Liver (tissue), 8 donors: ENCODE measurements at regions not wholly inside any gene's neighbourhood (a gene's known extent, or its start where the extent isn't known, plus 50 kb on each side); places are given as distances from the start of the nearest gene placed in this dataset.

Source experiments
- DNase-seq: peaks from one replicate; pipeline ENCODE4 v3.0.0-alpha.2; 2017; ENCODE audit warnings: low spot score
- H3K27ac ChIP-seq, 2 donors: one replicate each; pipeline ENCODE4 v1.7.0; 2013; ENCODE audit warnings: inconsistent platforms in 2 of 2, low read length in 2 of 2, control low read depth in 1 of 2, low read depth in 1 of 2, mild to moderate bottlenecking in 1 of 2
- H3K27me3 ChIP-seq, 4 donors: one replicate each; pipeline versions ENCODE4 v1.6.1 to v1.7.0; 2013; ENCODE audit warnings: low read length in 3 of 4, inconsistent platforms in 1 of 4, mild to moderate bottlenecking in 1 of 4, moderate library complexity in 1 of 4; ENCODE audit not compliant: control insufficient read depth in 4 of 4, insufficient read depth in 4 of 4
- H3K36me3 ChIP-seq, 4 donors: one replicate each; pipeline versions ENCODE4 v1.6.1 to v1.7.0; 2013; ENCODE audit warnings: low read length in 3 of 4, mild to moderate bottlenecking in 3 of 4, low read depth in 1 of 4, moderate library complexity in 1 of 4; ENCODE audit not compliant: control insufficient read depth in 4 of 4, insufficient read depth in 3 of 4
- H3K4me1 ChIP-seq, 4 donors: one replicate each; pipeline versions ENCODE4 v1.6.1 to v1.7.0; 2013; ENCODE audit warnings: low read length in 3 of 4, mild to moderate bottlenecking in 3 of 4, moderate library complexity in 1 of 4; ENCODE audit not compliant: control insufficient read depth in 4 of 4, insufficient read depth in 4 of 4
- H3K4me3 ChIP-seq, 3 donors: one replicate each; pipeline versions ENCODE4 v1.6.1 to v1.7.0; 2013; ENCODE audit warnings: low read length in 3 of 3, control low read depth in 1 of 3, low read depth in 1 of 3, mild to moderate bottlenecking in 1 of 3
- H3K9ac ChIP-seq, 2 donors: one replicate each; pipeline ENCODE4 v1.7.0; 2013; ENCODE audit warnings: low read length in 2 of 2, mild to moderate bottlenecking in 2 of 2, moderate library complexity in 2 of 2, control low read depth in 1 of 2, low read depth in 1 of 2
- H3K9me3 ChIP-seq, 4 donors: one replicate each; pipeline versions ENCODE4 v1.6.1 to v1.7.0; 2013; ENCODE audit warnings: low read length in 3 of 4; ENCODE audit not compliant: control insufficient read depth in 4 of 4
- EGR1 ChIP-seq, 2 donors: IDR thresholded peaks; 2 replicates each; pipeline ENCODE4 v1.6.1; 2016 to 2018; ENCODE audit warnings: antibody characterized with exemption in 2 of 2, low read depth in 2 of 2
- FOXA1 ChIP-seq: IDR thresholded peaks from 2 replicates; pipeline ENCODE4 v1.6.1; 2016; ENCODE audit warnings: antibody characterized with exemption
- GABPA ChIP-seq, 2 donors: IDR thresholded peaks in 1 of 2; conservative IDR thresholded peaks in 1 of 2; 2 replicates each; pipeline ENCODE4 v1.6.1; 2016; ENCODE audit warnings: antibody characterized with exemption in 2 of 2, mild to moderate bottlenecking in 1 of 2, moderate library complexity in 1 of 2
- HNF4A ChIP-seq, 2 donors: conservative IDR thresholded peaks; 2 replicates each; pipeline ENCODE4 v1.6.1; 2016; ENCODE audit warnings: antibody characterized with exemption in 2 of 2, mild to moderate bottlenecking in 2 of 2
- JUND ChIP-seq, 2 donors: IDR thresholded peaks; 2 replicates each; pipeline ENCODE4 v1.6.1; 2016; ENCODE audit warnings: antibody characterized with exemption in 2 of 2
- NR2F2 ChIP-seq: IDR thresholded peaks from 2 replicates; pipeline ENCODE4 v1.6.1; 2016; ENCODE audit warnings: antibody characterized with exemption
- RAD21 ChIP-seq, 2 donors: IDR thresholded peaks; 2 replicates each; pipeline ENCODE4 v1.6.1; 2016; ENCODE audit warnings: antibody characterized with exemption in 2 of 2, mild to moderate bottlenecking in 2 of 2
- RXRA ChIP-seq, 2 donors: IDR thresholded peaks; 2 replicates each; pipeline ENCODE4 v1.6.1; 2017 to 2018; ENCODE audit warnings: antibody characterized with exemption in 2 of 2, mild to moderate bottlenecking in 1 of 2
- SP1 ChIP-seq: IDR thresholded peaks from 2 replicates; pipeline ENCODE4 v1.6.1; 2018; ENCODE audit warnings: antibody characterized with exemption, mild to moderate bottlenecking
- TAF1 ChIP-seq: conservative IDR thresholded peaks from 2 replicates; pipeline ENCODE4 v1.6.1; 2016; ENCODE audit warnings: antibody characterized with exemption, mild to moderate bottlenecking
- YY1 ChIP-seq: IDR thresholded peaks from 2 replicates; pipeline ENCODE4 v1.6.1; 2016; ENCODE audit warnings: antibody characterized with exemption, mild to moderate bottlenecking
- WGBS: extraction: QIAGEN DNeasy Blood & Tissue Kit; methylation state at CpG from one replicate; pipeline ENCODE4 v1.1.7; 2013; 5-methylcytosine and 5-hydroxymethylcytosine counted together
- TF ChIP-seq, protein P1 (sequence below): IDR thresholded peaks from 2 replicates; pipeline ENCODE4 v1.6.1; 2016; ENCODE audit warnings: antibody characterized with exemption
- TF ChIP-seq, protein P2 (sequence below): IDR thresholded peaks from 2 replicates; pipeline ENCODE4 v1.6.1; 2016; ENCODE audit warnings: antibody characterized with exemption
- TF ChIP-seq, protein P3 (sequence below): IDR thresholded peaks from 2 replicates; pipeline ENCODE4 v1.6.1; 2016; ENCODE audit warnings: antibody characterized with exemption
- TF ChIP-seq, protein P4 (sequence below): IDR thresholded peaks from 2 replicates; pipeline ENCODE4 v1.6.1; 2016; ENCODE audit warnings: antibody characterized with exemption, mild to moderate bottlenecking
- TF ChIP-seq, protein P5 (sequence below): fragments of 150-350 bp; IDR thresholded peaks from 2 replicates; pipeline ENCODE4 v1.5.1; 2017; ENCODE audit warnings: improper control_type of control experiment, low read depth, low read length; ENCODE audit not compliant: missing input control
- donor health status: healthy.
- donor health status: healthy.
- donor health status: healthy.
- donor health status: healthy.
- donor health status: healthy.

DNA sequence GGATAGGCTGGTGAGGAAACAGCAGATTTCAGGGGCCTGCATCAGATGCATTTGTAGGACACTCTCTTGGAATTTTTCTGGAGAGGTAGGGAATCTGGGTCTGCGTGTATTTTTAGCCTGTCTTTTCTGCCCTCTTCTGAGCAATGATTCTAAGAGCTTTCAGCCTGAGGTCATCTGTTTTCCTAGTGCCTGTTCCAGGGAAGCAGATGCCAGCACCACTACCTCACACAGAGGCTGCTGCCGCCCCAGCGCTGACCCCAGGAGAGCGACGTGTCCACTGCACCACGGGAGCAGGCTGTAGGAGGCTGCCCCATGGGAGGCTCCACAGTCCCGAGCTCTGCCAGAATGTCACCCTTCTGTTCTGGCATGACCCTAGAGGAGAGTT lies 316.5 kb downstream of the CYP26B1 start (continued):
- TF ChIP-seq GABPA (IDR thresholded peaks at IDR 0.05 in 1 of 2, conservative IDR thresholded peaks at IDR 0.05 in 1 of 2) (no peak), YY1 (no peak), TAF1 (no peak)
- TF ChIP-seq, protein P1, sequence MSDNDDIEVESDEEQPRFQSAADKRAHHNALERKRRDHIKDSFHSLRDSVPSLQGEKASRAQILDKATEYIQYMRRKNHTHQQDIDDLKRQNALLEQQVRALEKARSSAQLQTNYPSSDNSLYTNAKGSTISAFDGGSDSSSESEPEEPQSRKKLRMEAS, result no peak

DNA sequence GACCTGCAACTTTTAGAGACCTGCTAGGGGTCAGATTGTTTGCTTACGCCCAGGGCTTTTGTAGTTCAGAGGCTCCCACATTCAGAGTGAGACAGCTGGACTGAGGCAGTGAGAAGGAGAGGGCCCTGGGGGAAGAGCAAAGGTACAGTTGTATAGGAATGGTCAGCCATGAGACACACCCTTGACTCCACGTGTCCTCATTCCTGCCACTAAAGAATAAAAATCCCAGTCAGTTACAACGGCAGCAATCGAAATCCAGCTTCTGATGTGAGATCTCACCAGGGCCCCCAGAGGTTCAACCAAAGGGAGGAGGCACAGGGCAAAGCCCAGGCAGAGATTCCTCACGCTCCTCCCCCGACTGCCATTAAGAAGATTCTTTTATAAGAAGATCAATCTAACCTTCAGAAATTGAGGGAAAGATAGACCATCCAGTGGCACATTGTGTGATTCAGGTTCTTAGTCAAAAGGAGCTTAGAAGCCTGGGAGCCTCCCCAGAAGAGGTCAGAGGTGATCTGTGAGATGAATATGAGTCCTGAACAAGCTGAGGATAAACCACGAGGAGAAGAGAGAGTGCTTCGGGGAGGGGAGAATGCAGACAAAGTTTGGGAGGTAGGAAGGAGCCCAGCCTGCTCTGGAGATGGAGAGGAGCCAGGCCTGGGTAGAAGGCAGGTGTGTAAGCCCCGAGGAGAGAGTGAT lies 317.0 kb downstream of the CYP26B1 start:
- 85% methylated on average over 9 of the region's 9 CpGs for WGBS
- peaks cover 0 to 11% (median 4%) of the 10 kb centered on the region in 4 donors for H3K4me1 ChIP-seq
- no peak for DNase-seq
- no peaks in the 10 kb centered on the region for H3K9me3 ChIP-seq
- no peaks in the 10 kb centered on the region for H3K36me3 ChIP-seq
- H3K4me3 ChIP-seq, result no peak overlapping the region
- no peak overlapping the region for H3K9ac ChIP-seq
- TF ChIP-seq SP1 (no peak), YY1 (no peak), FOXA1 (no peak), NR2F2 (no peak), EGR1 (IDR thresholded peaks at IDR 0.05; ENCODE audit: low read depth in 2 of 2) (no peak), HNF4A (conservative IDR thresholded peaks at IDR 0.05) (no peak), GABPA (IDR thresholded peaks at IDR 0.05 in 1 of 2, conservative IDR thresholded peaks at IDR 0.05 in 1 of 2) (no peak), TAF1 (no peak), RAD21 (IDR thresholded peaks at IDR 0.05) (no peak), JUND (IDR thresholded peaks at IDR 0.05) (no peak), RXRA (IDR thresholded peaks at IDR 0.05) (no peak)
- TF ChIP-seq, protein P2, sequence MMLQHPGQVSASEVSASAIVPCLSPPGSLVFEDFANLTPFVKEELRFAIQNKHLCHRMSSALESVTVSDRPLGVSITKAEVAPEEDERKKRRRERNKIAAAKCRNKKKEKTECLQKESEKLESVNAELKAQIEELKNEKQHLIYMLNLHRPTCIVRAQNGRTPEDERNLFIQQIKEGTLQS, result no peak
- TF ChIP-seq, protein P1, result no peak
- TF ChIP-seq, protein P3, sequence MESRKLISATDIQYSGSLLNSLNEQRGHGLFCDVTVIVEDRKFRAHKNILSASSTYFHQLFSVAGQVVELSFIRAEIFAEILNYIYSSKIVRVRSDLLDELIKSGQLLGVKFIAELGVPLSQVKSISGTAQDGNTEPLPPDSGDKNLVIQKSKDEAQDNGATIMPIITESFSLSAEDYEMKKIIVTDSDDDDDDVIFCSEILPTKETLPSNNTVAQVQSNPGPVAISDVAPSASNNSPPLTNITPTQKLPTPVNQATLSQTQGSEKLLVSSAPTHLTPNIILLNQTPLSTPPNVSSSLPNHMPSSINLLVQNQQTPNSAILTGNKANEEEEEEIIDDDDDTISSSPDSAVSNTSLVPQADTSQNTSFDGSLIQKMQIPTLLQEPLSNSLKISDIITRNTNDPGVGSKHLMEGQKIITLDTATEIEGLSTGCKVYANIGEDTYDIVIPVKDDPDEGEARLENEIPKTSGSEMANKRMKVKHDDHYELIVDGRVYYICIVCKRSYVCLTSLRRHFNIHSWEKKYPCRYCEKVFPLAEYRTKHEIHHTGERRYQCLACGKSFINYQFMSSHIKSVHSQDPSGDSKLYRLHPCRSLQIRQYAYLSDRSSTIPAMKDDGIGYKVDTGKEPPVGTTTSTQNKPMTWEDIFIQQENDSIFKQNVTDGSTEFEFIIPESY, result no peak
- TF ChIP-seq, protein P4, sequence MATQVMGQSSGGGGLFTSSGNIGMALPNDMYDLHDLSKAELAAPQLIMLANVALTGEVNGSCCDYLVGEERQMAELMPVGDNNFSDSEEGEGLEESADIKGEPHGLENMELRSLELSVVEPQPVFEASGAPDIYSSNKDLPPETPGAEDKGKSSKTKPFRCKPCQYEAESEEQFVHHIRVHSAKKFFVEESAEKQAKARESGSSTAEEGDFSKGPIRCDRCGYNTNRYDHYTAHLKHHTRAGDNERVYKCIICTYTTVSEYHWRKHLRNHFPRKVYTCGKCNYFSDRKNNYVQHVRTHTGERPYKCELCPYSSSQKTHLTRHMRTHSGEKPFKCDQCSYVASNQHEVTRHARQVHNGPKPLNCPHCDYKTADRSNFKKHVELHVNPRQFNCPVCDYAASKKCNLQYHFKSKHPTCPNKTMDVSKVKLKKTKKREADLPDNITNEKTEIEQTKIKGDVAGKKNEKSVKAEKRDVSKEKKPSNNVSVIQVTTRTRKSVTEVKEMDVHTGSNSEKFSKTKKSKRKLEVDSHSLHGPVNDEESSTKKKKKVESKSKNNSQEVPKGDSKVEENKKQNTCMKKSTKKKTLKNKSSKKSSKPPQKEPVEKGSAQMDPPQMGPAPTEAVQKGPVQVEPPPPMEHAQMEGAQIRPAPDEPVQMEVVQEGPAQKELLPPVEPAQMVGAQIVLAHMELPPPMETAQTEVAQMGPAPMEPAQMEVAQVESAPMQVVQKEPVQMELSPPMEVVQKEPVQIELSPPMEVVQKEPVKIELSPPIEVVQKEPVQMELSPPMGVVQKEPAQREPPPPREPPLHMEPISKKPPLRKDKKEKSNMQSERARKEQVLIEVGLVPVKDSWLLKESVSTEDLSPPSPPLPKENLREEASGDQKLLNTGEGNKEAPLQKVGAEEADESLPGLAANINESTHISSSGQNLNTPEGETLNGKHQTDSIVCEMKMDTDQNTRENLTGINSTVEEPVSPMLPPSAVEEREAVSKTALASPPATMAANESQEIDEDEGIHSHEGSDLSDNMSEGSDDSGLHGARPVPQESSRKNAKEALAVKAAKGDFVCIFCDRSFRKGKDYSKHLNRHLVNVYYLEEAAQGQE, result no peak
- TF ChIP-seq, protein P5, sequence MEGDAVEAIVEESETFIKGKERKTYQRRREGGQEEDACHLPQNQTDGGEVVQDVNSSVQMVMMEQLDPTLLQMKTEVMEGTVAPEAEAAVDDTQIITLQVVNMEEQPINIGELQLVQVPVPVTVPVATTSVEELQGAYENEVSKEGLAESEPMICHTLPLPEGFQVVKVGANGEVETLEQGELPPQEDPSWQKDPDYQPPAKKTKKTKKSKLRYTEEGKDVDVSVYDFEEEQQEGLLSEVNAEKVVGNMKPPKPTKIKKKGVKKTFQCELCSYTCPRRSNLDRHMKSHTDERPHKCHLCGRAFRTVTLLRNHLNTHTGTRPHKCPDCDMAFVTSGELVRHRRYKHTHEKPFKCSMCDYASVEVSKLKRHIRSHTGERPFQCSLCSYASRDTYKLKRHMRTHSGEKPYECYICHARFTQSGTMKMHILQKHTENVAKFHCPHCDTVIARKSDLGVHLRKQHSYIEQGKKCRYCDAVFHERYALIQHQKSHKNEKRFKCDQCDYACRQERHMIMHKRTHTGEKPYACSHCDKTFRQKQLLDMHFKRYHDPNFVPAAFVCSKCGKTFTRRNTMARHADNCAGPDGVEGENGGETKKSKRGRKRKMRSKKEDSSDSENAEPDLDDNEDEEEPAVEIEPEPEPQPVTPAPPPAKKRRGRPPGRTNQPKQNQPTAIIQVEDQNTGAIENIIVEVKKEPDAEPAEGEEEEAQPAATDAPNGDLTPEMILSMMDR, result no peak
- H3K27ac ChIP-seq, result no peak overlapping the region
- no peaks in the 10 kb centered on the region for H3K27me3 ChIP-seq
